ENCODE measurements at regions not wholly inside any gene's neighbourhood (a gene's known extent, or its start where the extent isn't known, plus 50 kb on each side); places are given as distances from the start of the nearest gene placed in this dataset.

- Histone ChIP-seq H3K4me3 (ENCODE audit: low read depth in 1 of 3, low read length in 3 of 3) (no peak overlapping the region), H3K27me3 (ENCODE audit: control insufficient read depth in 4 of 4, insufficient read depth in 4 of 4, low read length in 3 of 4) (peaks cover 0 to 3% (median 0%) of the 10 kb centered on the region in 4 donors), H3K27ac (ENCODE audit: low read depth in 1 of 2, low read length in 2 of 2) (no peak overlapping the region), H3K9me3 (ENCODE audit: control insufficient read depth in 4 of 4, low read length in 3 of 4) (no peaks in the 10 kb centered on the region), H3K9ac (ENCODE audit: low read depth in 1 of 2, low read length in 2 of 2) (no peak overlapping the region), H3K36me3 (ENCODE audit: control insufficient read depth in 4 of 4, insufficient read depth in 3 of 4, low read depth in 1 of 4, low read length in 3 of 4) (no peaks in the 10 kb centered on the region), H3K4me1 (ENCODE audit: control insufficient read depth in 4 of 4, insufficient read depth in 4 of 4, low read length in 3 of 4) (no peaks in the 10 kb centered on the region)
- TF ChIP-seq FOXA1 (IDR thresholded peaks at IDR 0.05) (no peak), JUND (IDR thresholded peaks at IDR 0.05) (no peak), ATF3 (IDR thresholded peaks at IDR 0.05) (no peak), MAX (IDR thresholded peaks at IDR 0.05) (no peak), CTCF (IDR thresholded peaks at IDR 0.05; ENCODE audit: low read depth, low read length, missing input control) (no peak)
- no peak for DNase-seq (ENCODE audit: low spot score)
- WGBS = 75% methylated on average over 4 of the region's 4 CpGs
Observed at GRCh38 chr17:33776304-33776703, 478.8 kb upstream of the CCL2 start.

GRCh38 chr17:33776903-33777302 lies 478.2 kb upstream of the CCL2 start:
- TF ChIP-seq NR2F2 (IDR thresholded peaks at IDR 0.05) = no peak
- TF ChIP-seq HNF4G (IDR thresholded peaks at IDR 0.05) = no peak
- TF ChIP-seq ATF3 (IDR thresholded peaks at IDR 0.05) = no peak
- no peak for TF ChIP-seq RAD21 (IDR thresholded peaks at IDR 0.05)
- no peak for TF ChIP-seq EGR1 (IDR thresholded peaks at IDR 0.05; ENCODE audit: low read depth in 2 of 2)
- no peak for TF ChIP-seq YY1 (IDR thresholded peaks at IDR 0.05)
- TF ChIP-seq SP1 (IDR thresholded peaks at IDR 0.05) = no peak
- no peak for TF ChIP-seq GABPA (IDR thresholded peaks at IDR 0.05 in 1 of 2, conservative IDR thresholded peaks at IDR 0.05 in 1 of 2)
- TF ChIP-seq HNF4A (conservative IDR thresholded peaks at IDR 0.05) = no peak
- TF ChIP-seq FOXA2 (IDR thresholded peaks at IDR 0.05) = no peak
- TF ChIP-seq MAX (IDR thresholded peaks at IDR 0.05) = no peak
- TF ChIP-seq FOXA1 (IDR thresholded peaks at IDR 0.05) = no peak
- no peak for TF ChIP-seq JUND (IDR thresholded peaks at IDR 0.05)
- Histone ChIP-seq H3K4me3 (ENCODE audit: low read depth in 1 of 3, low read length in 3 of 3) (no peak overlapping the region), H3K4me1 (ENCODE audit: control insufficient read depth in 4 of 4, insufficient read depth in 4 of 4, low read length in 3 of 4) (no peaks in the 10 kb centered on the region), H3K36me3 (ENCODE audit: control insufficient read depth in 4 of 4, insufficient read depth in 3 of 4, low read depth in 1 of 4, low read length in 3 of 4) (no peaks in the 10 kb centered on the region), H3K27ac (ENCODE audit: low read depth in 1 of 2, low read length in 2 of 2) (no peak overlapping the region), H3K27me3 (ENCODE audit: control insufficient read depth in 4 of 4, insufficient read depth in 4 of 4, low read length in 3 of 4) (peaks cover 0 to 3% (median 0%) of the 10 kb centered on the region in 4 donors), H3K9me3 (ENCODE audit: control insufficient read depth in 4 of 4, low read length in 3 of 4) (no peaks in the 10 kb centered on the region), H3K9ac (ENCODE audit: low read depth in 1 of 2, low read length in 2 of 2) (no peak overlapping the region)
- no peak for DNase-seq (ENCODE audit: low spot score)
- WGBS = 83% methylated on average over 9 of the region's 9 CpGs

- TF ChIP-seq EGR1 (IDR thresholded peaks at IDR 0.05; ENCODE audit: low read depth in 2 of 2) (no peak), RAD21 (IDR thresholded peaks at IDR 0.05) (no peak), GABPA (IDR thresholded peaks at IDR 0.05 in 1 of 2, conservative IDR thresholded peaks at IDR 0.05 in 1 of 2) (no peak), JUND (IDR thresholded peaks at IDR 0.05) (no peak), REST (IDR thresholded peaks at IDR 0.05) (no peak), NR2F2 (IDR thresholded peaks at IDR 0.05) (no peak), MAX (IDR thresholded peaks at IDR 0.05) (no peak), FOXA2 (IDR thresholded peaks at IDR 0.05) (no peak), YY1 (IDR thresholded peaks at IDR 0.05) (no peak), ZBTB33 (IDR thresholded peaks at IDR 0.05) (no peak), ATF3 (IDR thresholded peaks at IDR 0.05) (no peak)
- Histone ChIP-seq H3K36me3 (ENCODE audit: control insufficient read depth in 4 of 4, insufficient read depth in 3 of 4, low read depth in 1 of 4, low read length in 3 of 4) (no peaks in the 10 kb centered on the region), H3K4me1 (ENCODE audit: control insufficient read depth in 4 of 4, insufficient read depth in 4 of 4, low read length in 3 of 4) (no peaks in the 10 kb centered on the region), H3K27ac (ENCODE audit: low read depth in 1 of 2, low read length in 2 of 2) (no peak overlapping the region), H3K27me3 (ENCODE audit: control insufficient read depth in 4 of 4, insufficient read depth in 4 of 4, low read length in 3 of 4) (peaks cover 0 to 3% (median 0%) of the 10 kb centered on the region in 4 donors), H3K9ac (ENCODE audit: low read depth in 1 of 2, low read length in 2 of 2) (no peak overlapping the region), H3K4me3 (ENCODE audit: low read depth in 1 of 3, low read length in 3 of 3) (no peak overlapping the region), H3K9me3 (ENCODE audit: control insufficient read depth in 4 of 4, low read length in 3 of 4) (no peaks in the 10 kb centered on the region)
- no peak for DNase-seq (ENCODE audit: low spot score)
- WGBS = 69% methylated on average over 5 of the region's 5 CpGs
Observed at GRCh38 chr17:33777674-33778073, 477.4 kb upstream of the CCL2 start.

Data from liver (tissue), 8 donors.